ENCODE measurements at regions not wholly inside any gene's neighbourhood (a gene's known extent, or its start where the extent isn't known, plus 50 kb on each side); places are given as distances from the start of the nearest gene placed in this dataset.

- no peak for TF ChIP-seq POLR2A (IDR thresholded peaks at IDR 0.05; ENCODE audit: low read depth, low read length)
- TF ChIP-seq POLR2AphosphoS5 (IDR thresholded peaks at IDR 0.05; ENCODE audit: low read depth, low read length): no peak
Measured at GRCh38 chr18:43777636-43778304, 500.5 kb upstream of the SYT4 start.
